Esophagus (tissue), 2 donors: ENCODE measurements at regions not wholly inside any gene's neighbourhood (a gene's known extent, or its start where the extent isn't known, plus 50 kb on each side); places are given as distances from the start of the nearest gene placed in this dataset.

Source experiments
- H3K27ac ChIP-seq, 2 donors: one replicate each; pipeline ENCODE4 v1.5.1; 2013; ENCODE audit warnings: low read depth in 2 of 2, mild to moderate bottlenecking in 2 of 2, inconsistent platforms in 1 of 2, low read length in 1 of 2, moderate library complexity in 1 of 2
- H3K27me3 ChIP-seq, 2 donors: one replicate each; pipeline ENCODE4 v1.6.1; 2013; ENCODE audit warnings: low read length in 2 of 2, control low read depth in 1 of 2, mild to moderate bottlenecking in 1 of 2; ENCODE audit not compliant: insufficient read depth in 2 of 2, control insufficient read depth in 1 of 2
- H3K36me3 ChIP-seq, 2 donors: one replicate each; pipeline ENCODE4 v1.6.1; 2013; ENCODE audit warnings: low read length in 1 of 2; ENCODE audit not compliant: control insufficient read depth in 2 of 2, insufficient read depth in 2 of 2
- H3K4me1 ChIP-seq, 2 donors: one replicate each; pipeline ENCODE4 v1.6.1; 2013; ENCODE audit warnings: low read length in 1 of 2; ENCODE audit not compliant: control insufficient read depth in 2 of 2, insufficient read depth in 2 of 2
- H3K4me3 ChIP-seq, 2 donors: one replicate each; pipeline ENCODE4 v1.5.1; 2013; ENCODE audit warnings: low read length in 2 of 2, mild to moderate bottlenecking in 2 of 2, low read depth in 1 of 2, moderate library complexity in 1 of 2
- H3K9me3 ChIP-seq, 2 donors: one replicate each; pipeline ENCODE4 v1.6.1; 2013; ENCODE audit warnings: mild to moderate bottlenecking in 2 of 2, low read depth in 1 of 2, low read length in 1 of 2, moderate library complexity in 1 of 2; ENCODE audit not compliant: control insufficient read depth in 2 of 2, insufficient read depth in 1 of 2
- WGBS, 2 donors: extraction: QIAGEN DNeasy Blood & Tissue Kit; methylation state at CpG; one replicate each; pipeline ENCODE4 v1.1.7; 2013; 5-methylcytosine and 5-hydroxymethylcytosine counted together
- donor health status: healthy with polysubstance abuse.
- donor health status: Bipolar disorder and iron deficiency.

GRCh38 chr3:31038086-31038739, 143.8 kb upstream of the GADL1 start:
- WGBS, 2 donors, result 81 to 91% methylated on average over 3 of the region's 3 CpGs
- Histone ChIP-seq H3K4me3 (no peak overlapping the region), H3K9me3 (peaks cover 0 to 7% of the 10 kb centered on the region in 2 donors), H3K27me3 (no peaks in the 10 kb centered on the region), H3K27ac (no peak overlapping the region), H3K36me3 (no peaks in the 10 kb centered on the region), H3K4me1 (no peaks in the 10 kb centered on the region)

- H3K9me3 ChIP-seq, result peaks cover 0 to 7% of the 10 kb centered on the region in 2 donors
- no peaks in the 10 kb centered on the region for H3K36me3 ChIP-seq
- H3K27ac ChIP-seq, result no peak overlapping the region
- 86 to 87% methylated on average over 1 of the region's 1 CpG for WGBS, 2 donors
- no peaks in the 10 kb centered on the region for H3K4me1 ChIP-seq
- H3K27me3 ChIP-seq, result no peaks in the 10 kb centered on the region
- no peak overlapping the region for H3K4me3 ChIP-seq
Observed at GRCh38 chr3:31039145-31039544, 144.7 kb upstream of the GADL1 start.

GRCh38 chr3:31041161-31041978, 146.9 kb upstream of the GADL1 start:
- Histone ChIP-seq H3K4me1 (no peaks in the 10 kb centered on the region), H3K4me3 (no peak overlapping the region), H3K36me3 (no peaks in the 10 kb centered on the region), H3K27ac (peak overlapping the region in 1 of 2 donors; percentile 1), H3K27me3 (no peaks in the 10 kb centered on the region), H3K9me3 (peaks cover 0 to 7% of the 10 kb centered on the region in 2 donors)
- 32 to 44% methylated on average over 2 of the region's 2 CpGs for WGBS, 2 donors

GRCh38 chr3:31043184-31043819, 148.8 kb upstream of the GADL1 start:
- Histone ChIP-seq H3K27ac (no peak overlapping the region), H3K4me3 (no peak overlapping the region), H3K36me3 (no peaks in the 10 kb centered on the region), H3K27me3 (no peaks in the 10 kb centered on the region), H3K4me1 (no peaks in the 10 kb centered on the region), H3K9me3 (peaks cover 0 to 7% of the 10 kb centered on the region in 2 donors)
- WGBS, 2 donors, result 77 to 79% methylated on average over 3 of the region's 3 CpGs

- no peaks in the 10 kb centered on the region for H3K27me3 ChIP-seq
- no peak overlapping the region for H3K27ac ChIP-seq
- H3K9me3 ChIP-seq, result peaks cover 0 to 5% of the 10 kb centered on the region in 2 donors
- H3K36me3 ChIP-seq, result no peaks in the 10 kb centered on the region
- WGBS, 2 donors, result 86 to 92% methylated on average over 3 of the region's 3 CpGs
- H3K4me3 ChIP-seq, result no peak overlapping the region
- H3K4me1 ChIP-seq, result no peaks in the 10 kb centered on the region
Observed at GRCh38 chr3:31047673-31048072, 153.2 kb upstream of the GADL1 start.

- H3K27ac ChIP-seq, result no peak overlapping the region
- H3K4me1 ChIP-seq, result no peaks in the 10 kb centered on the region
- no peaks in the 10 kb centered on the region for H3K27me3 ChIP-seq
- 69 to 81% methylated on average over 2 of the region's 2 CpGs for WGBS, 2 donors
- peaks cover 0 to under 1% of the 10 kb centered on the region in 2 donors for H3K9me3 ChIP-seq
- no peaks in the 10 kb centered on the region for H3K36me3 ChIP-seq
- no peak overlapping the region for H3K4me3 ChIP-seq
Observed at GRCh38 chr3:31048143-31048542, 153.7 kb upstream of the GADL1 start.

- no peaks in the 10 kb centered on the region for H3K27me3 ChIP-seq
- no peak overlapping the region for H3K4me3 ChIP-seq
- H3K9me3 ChIP-seq, result no peaks in the 10 kb centered on the region
- H3K27ac ChIP-seq, result no peak overlapping the region
- no peaks in the 10 kb centered on the region for H3K36me3 ChIP-seq
- H3K4me1 ChIP-seq, result no peaks in the 10 kb centered on the region
Observed at GRCh38 chr3:31050296-31050695, 155.8 kb upstream of the GADL1 start.

GRCh38 chr3:31051226-31051625, 156.8 kb upstream of the GADL1 start:
- Histone ChIP-seq H3K36me3 (no peaks in the 10 kb centered on the region), H3K9me3 (peaks cover 0 to 3% of the 10 kb centered on the region in 2 donors), H3K27ac (no peak overlapping the region), H3K4me1 (no peaks in the 10 kb centered on the region), H3K27me3 (peaks cover 0 to 3% of the 10 kb centered on the region in 2 donors), H3K4me3 (no peak overlapping the region)
- WGBS, 2 donors, result 67 to 69% methylated on average over 1 of the region's 1 CpG

- Histone ChIP-seq H3K4me1 (no peaks in the 10 kb centered on the region), H3K4me3 (no peak overlapping the region), H3K27ac (no peak overlapping the region), H3K9me3 (peaks cover 0 to 3% of the 10 kb centered on the region in 2 donors), H3K36me3 (no peaks in the 10 kb centered on the region), H3K27me3 (peaks cover 0 to 3% of the 10 kb centered on the region in 2 donors)
- 81 to 95% methylated on average over 1 of the region's 1 CpG for WGBS, 2 donors
Observed at GRCh38 chr3:31053299-31053698, 158.8 kb upstream of the GADL1 start.
